IMR-90 (cell line): ENCODE measurements at regions not wholly inside any gene's neighbourhood (a gene's known extent, or its start where the extent isn't known, plus 50 kb on each side); places are given as distances from the start of the nearest gene placed in this dataset.

Experiments
- ATAC-seq: fragments of 200-7000 bp; cut with Tn5 transposase; 2 replicates; pipeline ENCODE4 v1.9.1; 2020; ENCODE audit warnings: low read depth, mild to moderate bottlenecking, moderate library complexity
- BruUV-seq: library from RNA; stranded (reverse); fragments of 400-500 nt; replicated peaks from 2 replicates; lab custom pipeline; 2021; lab: Mats Ljungman, UMichigan
- CTCF ChIA-PET: fragments of 300-600 bp; formaldehyde crosslinking; extraction: SDS; loops from one replicate; lab custom pipeline; 2021; ENCODE audit warnings: antibody characterized with exemption; lab: Yijun Ruan, JAX
- POLR2A ChIA-PET: fragments of 300-600 bp; sonication (Branson Sonifier 250); formaldehyde crosslinking; loops from one replicate; lab custom pipeline; 2022; ENCODE audit warnings: antibody characterized with exemption; ENCODE audit not compliant: unreplicated experiment; lab: Charles Lee
- DNase-seq: peaks from one replicate; pipeline ENCODE4 v3.0.0; 2013
- H2AFZ ChIP-seq: replicated peaks from 2 replicates; pipeline ENCODE3; 2013; ENCODE audit warnings: low read length, mild to moderate bottlenecking; ENCODE audit not compliant: poor library complexity
- H2AK5ac ChIP-seq: 2 replicates; pipeline ENCODE4 v1.6.1; 2013; ENCODE audit warnings: low read depth, low read length, inconsistent platforms
- H2AK9ac ChIP-seq: replicated peaks from 2 replicates; pipeline ENCODE3; 2013; ENCODE audit warnings: mild to moderate bottlenecking, low read depth, low read length, moderate library complexity; ENCODE audit not compliant: poor library complexity
- H2BK120ac ChIP-seq: 2 replicates; pipeline ENCODE4 v1.6.1; 2013; ENCODE audit warnings: low read depth, low read length, inconsistent platforms
- H2BK15ac ChIP-seq: 3 replicates; pipeline ENCODE4 v1.6.1; 2013; ENCODE audit warnings: low read depth, low read length, inconsistent platforms
- H2BK20ac ChIP-seq: 2 replicates; pipeline ENCODE4 v1.6.1; 2013; ENCODE audit warnings: low read depth, mild to moderate bottlenecking, inconsistent platforms, low read length, moderate library complexity
- H2BK5ac ChIP-seq: 2 replicates; pipeline ENCODE4 v1.6.1; 2013; ENCODE audit warnings: mild to moderate bottlenecking, low read depth, low read length, inconsistent platforms; ENCODE audit not compliant: poor library complexity, severe bottlenecking
- H3K14ac ChIP-seq: replicated peaks from 2 replicates; pipeline ENCODE4 v1.6.1; 2013; ENCODE audit warnings: low read depth, low read length, inconsistent platforms
- H3K18ac ChIP-seq: 2 replicates; pipeline ENCODE4 v1.6.1; 2013; ENCODE audit warnings: low read depth, low read length, control low read depth
- H3K23ac ChIP-seq: 2 replicates; pipeline ENCODE4 v1.6.1; 2013; ENCODE audit warnings: low read depth, low read length, inconsistent platforms
- H3K27ac ChIP-seq: 2 replicates; pipeline ENCODE4 v1.5.1; 2013; ENCODE audit warnings: mild to moderate bottlenecking, control low read depth, low read length; ENCODE audit not compliant: insufficient read depth
- H3K27me3 ChIP-seq: 2 replicates; pipeline ENCODE4 v1.6.1; 2013; ENCODE audit warnings: low read length; ENCODE audit not compliant: control insufficient read depth, insufficient read depth
- H3K36me3 ChIP-seq: 2 replicates; pipeline ENCODE4 v1.6.1; 2013; ENCODE audit warnings: low read length, mixed read lengths; ENCODE audit not compliant: control insufficient read depth, insufficient read depth
- H3K4ac ChIP-seq: 2 replicates; pipeline ENCODE4 v1.6.1; 2013; ENCODE audit warnings: low read depth, low read length, inconsistent platforms
- H3K4me1 ChIP-seq: 2 replicates; pipeline ENCODE4 v1.6.1; 2013; ENCODE audit warnings: low read length, mixed read lengths; ENCODE audit not compliant: control insufficient read depth, insufficient read depth
- H3K4me2 ChIP-seq: 2 replicates; pipeline ENCODE4 v1.6.1; 2013; ENCODE audit warnings: low read depth, mild to moderate bottlenecking, control low read depth, low read length, moderate library complexity
- H3K4me3 ChIP-seq: 2 replicates; pipeline ENCODE4 v1.5.1; 2013; ENCODE audit warnings: low read depth, mild to moderate bottlenecking, control low read depth, low read length, moderate library complexity; ENCODE audit not compliant: insufficient read depth
- H3K56ac ChIP-seq: 2 replicates; pipeline ENCODE4 v1.6.1; 2013; ENCODE audit warnings: low read length, inconsistent platforms; ENCODE audit not compliant: insufficient read depth; ENCODE audit errors: extremely low read depth
- H3K79me1 ChIP-seq, 2 experiments: 2 replicates each; pipeline ENCODE4 v1.6.1; 2013; ENCODE audit warnings: low read length in 2 of 2, inconsistent platforms in 1 of 2, low read depth in 1 of 2
- H3K9ac ChIP-seq: 2 replicates; pipeline ENCODE4 v1.6.1; 2013; ENCODE audit warnings: low read depth, low read length, control low read depth
- H3K9me1 ChIP-seq: 2 replicates; pipeline ENCODE4 v1.6.1; 2013; ENCODE audit warnings: low read length, inconsistent platforms; ENCODE audit not compliant: insufficient read depth
- H3K9me3 ChIP-seq: 2 replicates; pipeline ENCODE4 v1.6.1; 2013; ENCODE audit warnings: low read length; ENCODE audit not compliant: control insufficient read depth, insufficient read depth
- H4K20me1 ChIP-seq: 2 replicates; pipeline ENCODE4 v1.6.1; 2013; ENCODE audit warnings: low read length, inconsistent platforms; ENCODE audit not compliant: insufficient read depth
- H4K5ac ChIP-seq: 2 replicates; pipeline ENCODE4 v1.6.1; 2013; ENCODE audit warnings: mild to moderate bottlenecking, low read depth, low read length, control low read depth
- H4K8ac ChIP-seq, 2 experiments: 2 replicates each; pipeline ENCODE4 v1.6.1; 2013; ENCODE audit warnings: low read depth in 2 of 2, low read length in 2 of 2, control low read depth in 1 of 2, inconsistent platforms in 1 of 2
- H4K91ac ChIP-seq: 2 replicates; pipeline ENCODE4 v1.6.1; 2013; ENCODE audit warnings: low read depth, low read length, inconsistent platforms; ENCODE audit not compliant: insufficient read depth
- BHLHE40 ChIP-seq: fragments of 150-350 bp; IDR thresholded peaks from 2 replicates; pipeline ENCODE4 v1.6.1; 2016; ENCODE audit warnings: mild to moderate bottlenecking, low read depth, low read length
- CHD1 ChIP-seq: IDR thresholded peaks from 2 replicates; pipeline ENCODE4 v1.6.1; 2012; ENCODE audit warnings: low read depth, low read length, improper control_type of control experiment
- ELK1 ChIP-seq: fragments of 150-350 bp; IDR thresholded peaks from 2 replicates; pipeline ENCODE4 v1.6.1; 2016; ENCODE audit warnings: low read depth, mild to moderate bottlenecking, low read length, moderate library complexity, borderline replicate concordance
- FOS ChIP-seq: fragments of 150-350 bp; IDR thresholded peaks from 2 replicates; pipeline ENCODE4 v1.6.1; 2016; ENCODE audit warnings: low read depth, low read length
- MAFK ChIP-seq: IDR thresholded peaks from 2 replicates; pipeline ENCODE4 v1.6.1; 2012; ENCODE audit warnings: low read depth, low read length, improper control_type of control experiment
- MAZ ChIP-seq: IDR thresholded peaks from 2 replicates; pipeline ENCODE4 v1.6.1; 2012; ENCODE audit warnings: low read depth, mild to moderate bottlenecking, low read length, improper control_type of control experiment, moderate library complexity, borderline replicate concordance
- MXI1 ChIP-seq: IDR thresholded peaks from 2 replicates; pipeline ENCODE4 v1.6.1; 2012; ENCODE audit warnings: low read depth, mild to moderate bottlenecking, low read length, moderate library complexity, borderline replicate concordance
- POLR2A ChIP-seq: IDR thresholded peaks from 2 replicates; pipeline ENCODE4 v1.6.1; 2012; ENCODE audit warnings: mild to moderate bottlenecking, low read depth, low read length
- RAD21 ChIP-seq: IDR thresholded peaks from 2 replicates; pipeline ENCODE4 v1.6.1; 2012; ENCODE audit warnings: low read length, improper control_type of control experiment
- RCOR1 ChIP-seq: IDR thresholded peaks from 2 replicates; pipeline ENCODE4 v1.6.1; 2012; ENCODE audit warnings: mild to moderate bottlenecking, low read length, improper control_type of control experiment; ENCODE audit not compliant: insufficient replicate concordance
- RFX5 ChIP-seq: IDR thresholded peaks from 2 replicates; pipeline ENCODE4 v1.8.0; 2012; ENCODE audit warnings: low read depth, mild to moderate bottlenecking, low read length, moderate library complexity
- SMC3 ChIP-seq: fragments of 150-350 bp; IDR thresholded peaks from 2 replicates; pipeline ENCODE4 v1.6.1; 2016; ENCODE audit warnings: low read depth, mild to moderate bottlenecking, antibody characterized with exemption, low read length, moderate library complexity
- WGBS, 2 experiments: methylation state at CpG; one replicate each; pipeline versions ENCODE4 v1.1.5 to v1.1.7; 2013; ENCODE audit warnings: missing lambda C conversion rate in 2 of 2; ENCODE audit not compliant: insufficient read length in 1 of 2; ENCODE audit errors: extremely low coverage in 2 of 2; 5-methylcytosine and 5-hydroxymethylcytosine counted together
- dilution Hi-C: fragments of 300-500 bp; cut with HindIII; formaldehyde crosslinking; loops from one replicate; pipeline ENCODE4 v1.14.3; 2018; ENCODE audit warnings: low sequenced_read_pairs; ENCODE audit not compliant: unreplicated experiment
- in situ Hi-C: fragments of 300-500 bp; cut with MboI; formaldehyde crosslinking; loops from 3 replicates; pipeline ENCODE4 v1.14.3; 2019; ENCODE audit warnings: low sequenced_read_pairs, inconsistent platforms, mixed read lengths
- intact Hi-C: fragments of 100-400 bp; cut with micrococcal nuclease; formaldehyde crosslinking; loops from 2 replicates; pipeline ENCODE4 v1.10.0; 2022
- TF ChIP-seq, protein P1 (sequence below): conservative IDR thresholded peaks from 2 replicates; pipeline ENCODE4 v1.5.1; 2012; ENCODE audit warnings: mild to moderate bottlenecking, low read depth, low read length, improper control_type of control experiment

DNA sequence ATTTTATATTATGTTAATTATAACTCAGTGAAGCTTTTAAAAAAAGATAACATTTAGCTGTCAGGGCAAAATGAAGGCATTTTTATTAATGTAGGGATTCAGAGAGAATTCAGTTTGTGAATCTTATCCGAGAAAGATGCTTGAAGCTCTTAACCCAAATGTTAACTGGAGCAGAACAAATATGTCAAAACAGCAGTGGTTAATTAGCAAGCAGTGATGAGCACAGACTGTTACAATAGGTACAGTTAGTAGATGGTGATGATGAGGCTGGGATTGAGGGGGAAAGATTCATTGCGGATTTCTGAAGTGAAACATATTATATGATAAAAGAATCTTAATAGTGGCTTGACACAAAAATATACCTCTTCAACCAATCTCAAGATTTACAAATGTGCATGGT lies 356.7 kb downstream of the DIRAS2 start:
- Histone ChIP-seq H2BK20ac (no peak overlapping the region), H4K8ac (no peak overlapping the region), H3K14ac (no peak overlapping the region), H3K4me3 (no peak overlapping the region), H2BK15ac (no peak overlapping the region), H3K27ac (no peak overlapping the region), H2BK5ac (no peak overlapping the region), H3K23ac (no peak overlapping the region), H2BK120ac (no peak overlapping the region), H4K5ac (no peak overlapping the region), H3K4me2 (no peak overlapping the region), H2AK5ac (no peak overlapping the region), H3K9me1 (no peaks in the 10 kb centered on the region), H3K27me3 (no peaks in the 10 kb centered on the region), H2AFZ (no peak overlapping the region), H3K4ac (no peak overlapping the region), H3K9me3 (no peaks in the 10 kb centered on the region), H3K4me1 (no peaks in the 10 kb centered on the region), H3K18ac (no peak overlapping the region), H4K20me1 (no peaks in the 10 kb centered on the region), H4K91ac (no peak overlapping the region), H3K9ac (no peak overlapping the region), H3K56ac (no peak overlapping the region), H3K36me3 (no peaks in the 10 kb centered on the region), H3K79me1 (no peaks in the 10 kb centered on the region), H2AK9ac (no peak overlapping the region)
- WGBS, 2 experiments = no CpG with 5 or more reads among the region's 2 CpGs
- ATAC-seq = no peak
- BruUV-seq = no TSS peak
- intact Hi-C loops = no loop called here
- in situ Hi-C loops = no loop called here
- TF ChIP-seq MXI1 = no peak
- TF ChIP-seq MAFK = no peak
- TF ChIP-seq CHD1 = no peak
- TF ChIP-seq RFX5 = no peak
- TF ChIP-seq MAZ = no peak
- TF ChIP-seq RAD21 = no peak
- TF ChIP-seq, protein P1, sequence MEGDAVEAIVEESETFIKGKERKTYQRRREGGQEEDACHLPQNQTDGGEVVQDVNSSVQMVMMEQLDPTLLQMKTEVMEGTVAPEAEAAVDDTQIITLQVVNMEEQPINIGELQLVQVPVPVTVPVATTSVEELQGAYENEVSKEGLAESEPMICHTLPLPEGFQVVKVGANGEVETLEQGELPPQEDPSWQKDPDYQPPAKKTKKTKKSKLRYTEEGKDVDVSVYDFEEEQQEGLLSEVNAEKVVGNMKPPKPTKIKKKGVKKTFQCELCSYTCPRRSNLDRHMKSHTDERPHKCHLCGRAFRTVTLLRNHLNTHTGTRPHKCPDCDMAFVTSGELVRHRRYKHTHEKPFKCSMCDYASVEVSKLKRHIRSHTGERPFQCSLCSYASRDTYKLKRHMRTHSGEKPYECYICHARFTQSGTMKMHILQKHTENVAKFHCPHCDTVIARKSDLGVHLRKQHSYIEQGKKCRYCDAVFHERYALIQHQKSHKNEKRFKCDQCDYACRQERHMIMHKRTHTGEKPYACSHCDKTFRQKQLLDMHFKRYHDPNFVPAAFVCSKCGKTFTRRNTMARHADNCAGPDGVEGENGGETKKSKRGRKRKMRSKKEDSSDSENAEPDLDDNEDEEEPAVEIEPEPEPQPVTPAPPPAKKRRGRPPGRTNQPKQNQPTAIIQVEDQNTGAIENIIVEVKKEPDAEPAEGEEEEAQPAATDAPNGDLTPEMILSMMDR = no peak
- TF ChIP-seq SMC3 = no peak
- TF ChIP-seq BHLHE40 = no peak
- no peak for TF ChIP-seq ELK1
- no peak for TF ChIP-seq FOS
- TF ChIP-seq POLR2A = no peak
- TF ChIP-seq RCOR1 = no peak
- dilution Hi-C loops = no loop called here
- DNase-seq = no peak
- POLR2A ChIA-PET = no interaction called here
- CTCF ChIA-PET = no interaction called here
